Stimulated activated CD8-positive, alpha-beta memory T cell treated with anti-CD3 and anti-CD28 coated beads, Interleukin-15, amount 100 ng/mL, for 24 hours (primary cell): ENCODE measurements at regions not wholly inside any gene's neighbourhood (a gene's known extent, or its start where the extent isn't known, plus 50 kb on each side); places are given as distances from the start of the nearest gene placed in this dataset.

Experiments used
- DNase-seq: peaks from one replicate; pipeline ENCODE4 v3.0.0-alpha.2; 2020; ENCODE audit warnings: low read depth

DNA sequence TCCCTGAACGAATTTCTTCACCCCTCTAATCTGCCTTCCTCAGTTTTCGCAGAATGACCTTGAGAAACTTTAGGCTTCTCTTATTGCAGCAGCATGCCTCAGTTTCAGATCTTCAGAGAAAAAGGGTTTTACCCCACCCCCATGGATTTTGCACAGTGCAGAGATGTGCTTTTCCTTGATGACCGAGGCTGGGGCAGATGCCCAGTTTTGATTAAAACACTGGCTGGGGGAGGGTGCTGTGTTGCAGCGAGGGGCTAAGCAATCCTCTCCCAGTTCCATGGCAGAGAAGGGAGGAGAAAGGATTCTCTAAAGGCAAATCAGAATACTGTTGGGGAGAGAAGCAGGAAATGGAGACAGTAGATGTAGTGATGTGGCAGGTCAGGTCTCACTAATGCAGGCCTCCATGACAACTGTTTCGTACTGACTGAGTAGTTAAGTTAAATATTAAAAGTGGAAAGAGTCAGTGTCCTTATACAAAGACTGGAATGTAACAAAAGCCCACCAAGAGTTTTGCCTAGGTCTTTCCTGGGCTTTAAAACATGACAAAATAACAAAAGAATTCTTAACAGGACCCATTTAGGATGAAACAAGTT, 50.8 kb upstream of the PDZD8 start:
- DNase-seq, result no peak

DNA sequence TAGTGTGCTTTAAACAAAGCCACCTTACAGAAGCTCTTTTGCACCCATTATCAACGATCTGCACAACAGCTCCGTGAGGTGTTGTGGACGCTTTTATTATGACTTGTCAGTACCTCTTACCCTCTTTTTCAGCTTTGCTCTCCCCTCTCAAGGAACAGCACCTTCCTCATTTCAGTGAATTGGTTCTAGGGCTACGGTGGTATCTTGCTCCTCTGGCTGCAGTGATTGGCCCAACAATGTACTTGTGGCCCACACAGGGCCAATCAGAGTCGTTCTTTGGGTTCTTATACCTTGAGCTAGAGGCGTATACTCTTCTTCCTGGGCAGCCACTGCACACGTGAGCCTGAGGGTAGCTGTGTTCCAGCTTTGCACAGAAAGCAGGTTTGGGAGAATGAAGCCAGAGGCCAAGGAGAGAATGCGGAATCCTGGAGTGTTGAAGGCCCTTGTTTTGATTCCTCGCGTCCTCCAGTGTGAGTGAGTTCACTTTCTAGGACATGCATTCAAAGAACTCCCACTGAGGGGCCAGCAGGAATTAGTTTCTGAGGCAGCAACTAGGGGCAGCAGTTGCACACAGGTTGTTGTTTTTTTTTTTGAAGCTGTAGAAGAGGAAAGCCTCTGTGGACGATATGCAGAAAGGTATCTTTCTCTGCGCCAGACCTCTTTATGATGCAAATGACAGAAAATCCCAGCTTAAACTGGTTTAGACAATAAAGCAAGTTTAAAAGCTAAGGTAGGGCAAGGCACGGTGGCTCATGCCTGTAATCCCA, 49.8 kb upstream of the PDZD8 start:
- DNase-seq, result no peak
